ENCODE measurements at regions not wholly inside any gene's neighbourhood (a gene's known extent, or its start where the extent isn't known, plus 50 kb on each side); places are given as distances from the start of the nearest gene placed in this dataset.
"Not testable (repeated sequence)": the region's sequence is repeated elsewhere in the genome, so short reads cannot be mapped to it uniquely, and the experiment has no call there.

- no peak for DNase-seq
These were observed 396.2 kb upstream of the NAALADL2 start for GRCh38 chr3:174462916-174463315.

- DNase-seq, result no peak
These were observed 394.0 kb upstream of the NAALADL2 start for GRCh38 chr3:174465177-174465576.

GRCh38 chr3:174466471-174467054, 392.6 kb upstream of the NAALADL2 start:
- DNase-seq, result no peak

GRCh38 chr3:174477491-174477890, 381.6 kb upstream of the NAALADL2 start:
- no peak for DNase-seq

- no peak for DNase-seq
These were observed 378.4 kb upstream of the NAALADL2 start for GRCh38 chr3:174480767-174481166.

GRCh38 chr3:174482541-174482940, 376.6 kb upstream of the NAALADL2 start:
- DNase-seq, result no peak

GRCh38 chr3:174483254-174483653, 375.9 kb upstream of the NAALADL2 start:
- DNase-seq, result no peak

- not testable (repeated sequence) for DNase-seq
These were observed 375.3 kb upstream of the NAALADL2 start for GRCh38 chr3:174483856-174484255.

GRCh38 chr3:174488527-174488926, 370.6 kb upstream of the NAALADL2 start:
- DNase-seq, result no peak

GRCh38 chr3:174495311-174495710, 363.8 kb upstream of the NAALADL2 start:
- no peak for DNase-seq

- no peak for DNase-seq
These were observed 363.2 kb upstream of the NAALADL2 start for GRCh38 chr3:174495928-174496327.

- no peak for DNase-seq
These were observed 360.5 kb upstream of the NAALADL2 start for GRCh38 chr3:174498638-174499037.

GRCh38 chr3:174505266-174505665, 353.9 kb upstream of the NAALADL2 start:
- DNase-seq, result no peak

- DNase-seq, result no peak
These were observed 334.9 kb upstream of the NAALADL2 start for GRCh38 chr3:174524203-174524602.

- DNase-seq, result no peak
These were observed 329.8 kb upstream of the NAALADL2 start for GRCh38 chr3:174529298-174529697.

GRCh38 chr3:174531262-174531982, 327.7 kb upstream of the NAALADL2 start:
- no peak for DNase-seq

GRCh38 chr3:174532216-174532615, 326.9 kb upstream of the NAALADL2 start:
- DNase-seq, result no peak

- DNase-seq, result no peak
These were observed 326.4 kb upstream of the NAALADL2 start for GRCh38 chr3:174532776-174533175.

- DNase-seq, result no peak
These were observed 325.8 kb upstream of the NAALADL2 start for GRCh38 chr3:174533286-174533685.

- DNase-seq, result no peak
These were observed 322.8 kb upstream of the NAALADL2 start for GRCh38 chr3:174536319-174536718.

- DNase-seq, result no peak
These were observed 321.0 kb upstream of the NAALADL2 start for GRCh38 chr3:174538151-174538550.

GRCh38 chr3:174540116-174540908, 318.8 kb upstream of the NAALADL2 start:
- no peak for DNase-seq

GRCh38 chr3:174541708-174542315, 317.3 kb upstream of the NAALADL2 start:
- DNase-seq, result no peak
